ENCODE measurements at regions not wholly inside any gene's neighbourhood (a gene's known extent, or its start where the extent isn't known, plus 50 kb on each side); places are given as distances from the start of the nearest gene placed in this dataset.

DNA sequence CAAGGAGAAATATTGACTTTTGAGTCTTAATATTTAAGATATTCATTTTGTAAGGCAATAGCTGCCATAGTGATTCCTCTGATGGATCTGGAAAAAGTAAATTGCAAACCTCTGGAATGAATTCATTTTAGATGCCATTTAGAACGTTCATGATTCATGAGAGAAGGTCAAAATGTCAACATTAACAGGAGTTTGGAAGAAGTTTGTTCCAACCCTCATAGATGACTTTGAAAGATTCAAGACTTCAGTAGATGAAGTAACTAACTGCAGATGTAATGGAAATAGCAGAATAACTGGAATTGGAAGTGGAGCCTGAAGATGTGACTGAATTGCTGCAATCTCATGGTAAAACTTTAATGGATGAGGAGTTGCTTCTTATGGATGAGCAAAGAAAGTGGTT is 100.9 kb upstream of the CCN2 start:
- no peak for TF ChIP-seq ZBTB7A (IDR thresholded peaks at IDR 0.05; ENCODE audit: low read depth)
- no peak for TF ChIP-seq CREB1 (IDR thresholded peaks at IDR 0.05; ENCODE audit: low read depth)

DNA sequence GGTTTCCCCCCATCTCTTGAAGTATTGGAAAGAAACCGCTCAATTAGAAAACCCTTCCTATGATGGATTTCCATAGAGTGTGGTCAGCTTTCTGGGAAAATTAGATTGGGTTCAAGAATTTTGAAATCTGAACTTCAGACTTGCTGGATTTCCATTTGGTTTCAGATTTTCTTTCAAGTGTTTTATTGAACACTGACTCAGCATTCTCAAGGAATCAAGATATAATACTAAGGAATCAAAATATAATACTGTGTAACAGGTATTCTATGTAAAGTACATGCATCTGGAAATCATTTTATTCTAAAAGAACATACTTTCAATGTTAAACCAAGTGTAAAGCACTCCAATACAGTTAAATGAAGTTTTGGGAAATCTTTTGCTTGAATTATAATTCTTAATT is 94.7 kb upstream of the CCN2 start:
- TF ChIP-seq TAF1 (IDR thresholded peaks at IDR 0.05; ENCODE audit: low read depth) (no peak), TCF12 (IDR thresholded peaks at IDR 0.05; ENCODE audit: low read depth) (no peak), EP300 (IDR thresholded peaks at IDR 0.05; ENCODE audit: borderline replicate concordance) (no peak), TEAD4 (IDR thresholded peaks at IDR 0.05) (no peak), YY1 (IDR thresholded peaks at IDR 0.05; ENCODE audit: low read depth) (no peak), NFIC (IDR thresholded peaks at IDR 0.05) (no peak), FOXM1 (IDR thresholded peaks at IDR 0.05; ENCODE audit: borderline replicate concordance, low read depth) (no peak), CREB1 (IDR thresholded peaks at IDR 0.05; ENCODE audit: low read depth) (no peak), RAD21 (IDR thresholded peaks at IDR 0.05; ENCODE audit: low read depth) (no peak), EGR1 (IDR thresholded peaks at IDR 0.05) (no peak), CEBPB (IDR thresholded peaks at IDR 0.05) (no peak), ZBTB7A (IDR thresholded peaks at IDR 0.05; ENCODE audit: low read depth) (no peak), REST (IDR thresholded peaks at IDR 0.05; ENCODE audit: low read depth) (no peak), MAX (IDR thresholded peaks at IDR 0.05) (no peak)
- TF ChIP-seq, protein P1, sequence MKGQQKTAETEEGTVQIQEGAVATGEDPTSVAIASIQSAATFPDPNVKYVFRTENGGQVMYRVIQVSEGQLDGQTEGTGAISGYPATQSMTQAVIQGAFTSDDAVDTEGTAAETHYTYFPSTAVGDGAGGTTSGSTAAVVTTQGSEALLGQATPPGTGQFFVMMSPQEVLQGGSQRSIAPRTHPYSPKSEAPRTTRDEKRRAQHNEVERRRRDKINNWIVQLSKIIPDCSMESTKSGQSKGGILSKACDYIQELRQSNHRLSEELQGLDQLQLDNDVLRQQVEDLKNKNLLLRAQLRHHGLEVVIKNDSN (IDR thresholded peaks at IDR 0.05) = no peak

GRCh38 chr6:132043148-132043547 is 92.0 kb upstream of the CCN2 start:
- TF ChIP-seq RAD21 (IDR thresholded peaks at IDR 0.05; ENCODE audit: low read depth) (no peak), EP300 (IDR thresholded peaks at IDR 0.05; ENCODE audit: borderline replicate concordance) (no peak), CREB1 (IDR thresholded peaks at IDR 0.05; ENCODE audit: low read depth) (no peak), NFIC (IDR thresholded peaks at IDR 0.05) (no peak), TAF1 (IDR thresholded peaks at IDR 0.05; ENCODE audit: low read depth) (no peak), TCF12 (IDR thresholded peaks at IDR 0.05; ENCODE audit: low read depth) (no peak)
- TF ChIP-seq, protein P1 (IDR thresholded peaks at IDR 0.05) = no peak

DNA sequence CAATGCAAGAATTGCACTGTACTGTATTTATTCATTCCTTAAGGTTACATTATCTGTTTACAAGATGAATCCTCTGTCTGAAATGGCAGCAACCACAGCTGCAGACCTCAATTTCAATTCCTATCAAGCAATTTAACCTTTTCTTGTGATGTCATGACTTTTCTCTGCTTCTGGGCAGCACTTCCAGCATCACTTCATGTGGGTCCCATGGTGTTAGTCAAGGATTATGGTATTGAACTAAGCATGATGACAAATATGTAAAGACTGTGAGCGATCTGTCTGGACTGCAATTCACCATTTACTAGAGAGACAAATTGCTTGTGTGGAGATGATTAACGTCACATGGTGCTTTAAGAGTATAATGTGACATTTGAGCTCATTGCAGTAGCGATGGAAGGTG is 90.5 kb upstream of the CCN2 start:
- TF ChIP-seq CEBPB (IDR thresholded peaks at IDR 0.05) (no peak), YY1 (IDR thresholded peaks at IDR 0.05; ENCODE audit: low read depth) (no peak), EP300 (IDR thresholded peaks at IDR 0.05; ENCODE audit: borderline replicate concordance) (no peak), TEAD4 (IDR thresholded peaks at IDR 0.05) (no peak), TAF1 (IDR thresholded peaks at IDR 0.05; ENCODE audit: low read depth) (no peak), NFIC (IDR thresholded peaks at IDR 0.05) (no peak), MAX (IDR thresholded peaks at IDR 0.05) (no peak), ZBTB7A (IDR thresholded peaks at IDR 0.05; ENCODE audit: low read depth) (no peak), TCF12 (IDR thresholded peaks at IDR 0.05; ENCODE audit: low read depth) (no peak), REST (IDR thresholded peaks at IDR 0.05; ENCODE audit: low read depth) (no peak), FOXM1 (IDR thresholded peaks at IDR 0.05; ENCODE audit: borderline replicate concordance, low read depth) (no peak), CREB1 (IDR thresholded peaks at IDR 0.05; ENCODE audit: low read depth) (no peak), RAD21 (IDR thresholded peaks at IDR 0.05; ENCODE audit: low read depth) (no peak), EGR1 (IDR thresholded peaks at IDR 0.05) (no peak)
- TF ChIP-seq, protein P1 (IDR thresholded peaks at IDR 0.05) = no peak

DNA sequence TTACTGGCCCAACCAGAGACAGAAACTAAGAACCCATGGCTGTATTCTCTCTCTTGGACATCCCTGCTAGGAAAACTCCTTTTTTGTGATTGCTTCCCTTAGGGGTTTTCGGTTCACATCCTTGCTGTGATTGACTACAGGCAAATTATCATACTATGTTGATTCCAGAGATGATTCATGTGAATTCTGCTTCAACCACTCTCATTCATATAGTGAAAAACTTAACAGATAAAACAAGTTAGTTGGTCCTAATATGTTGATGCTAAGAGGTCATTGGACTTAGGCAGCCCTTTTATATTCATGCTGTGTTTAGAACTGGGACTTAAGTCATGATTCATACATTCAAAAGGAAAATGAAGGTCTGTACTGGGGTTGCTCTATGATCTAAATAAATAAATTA is 76.9 kb upstream of the CCN2 start:
- TF ChIP-seq YY1 (IDR thresholded peaks at IDR 0.05; ENCODE audit: low read depth) (no peak), CEBPB (IDR thresholded peaks at IDR 0.05) (no peak), CREB1 (IDR thresholded peaks at IDR 0.05; ENCODE audit: low read depth) (no peak), EGR1 (IDR thresholded peaks at IDR 0.05) (no peak), TAF1 (IDR thresholded peaks at IDR 0.05; ENCODE audit: low read depth) (no peak), RAD21 (IDR thresholded peaks at IDR 0.05; ENCODE audit: low read depth) (no peak), ZBTB7A (IDR thresholded peaks at IDR 0.05; ENCODE audit: low read depth) (no peak), REST (IDR thresholded peaks at IDR 0.05; ENCODE audit: low read depth) (no peak), EP300 (IDR thresholded peaks at IDR 0.05; ENCODE audit: borderline replicate concordance) (no peak), TEAD4 (IDR thresholded peaks at IDR 0.05) (no peak), FOXM1 (IDR thresholded peaks at IDR 0.05; ENCODE audit: borderline replicate concordance, low read depth) (no peak), MAX (IDR thresholded peaks at IDR 0.05) (no peak), NFIC (IDR thresholded peaks at IDR 0.05) (no peak), TCF12 (IDR thresholded peaks at IDR 0.05; ENCODE audit: low read depth) (no peak)
- TF ChIP-seq, protein P1 (IDR thresholded peaks at IDR 0.05) = no peak

All from Ishikawa (cell line).